ENCODE measurements at regions not wholly inside any gene's neighbourhood (a gene's known extent, or its start where the extent isn't known, plus 50 kb on each side); places are given as distances from the start of the nearest gene placed in this dataset.

- H4K91ac ChIP-seq (replicated peaks; ENCODE audit: insufficient read length, low read length), result no peak overlapping the region
- no peak overlapping the region for H3K56ac ChIP-seq (replicated peaks; ENCODE audit: insufficient read length, low read depth, low read length)
- TF ChIP-seq TEAD4 (IDR thresholded peaks at IDR 0.05; ENCODE audit: low read depth, low read length), result no peak
- no peak for TF ChIP-seq NANOG (IDR thresholded peaks at IDR 0.05; ENCODE audit: insufficient read depth, low read depth, low read length, poor library complexity, severe bottlenecking)
- no peak for TF ChIP-seq HDAC6 (IDR thresholded peaks at IDR 0.05; ENCODE audit: low read depth, low read length)
- no peak for TF ChIP-seq EGR1 (IDR thresholded peaks at IDR 0.05; ENCODE audit: borderline replicate concordance, low read depth, low read length)
- no peak for TF ChIP-seq SP1 (IDR thresholded peaks at IDR 0.05; ENCODE audit: low read depth, low read length)
- TF ChIP-seq SP4 (IDR thresholded peaks at IDR 0.05; ENCODE audit: low read length), result no peak
- TF ChIP-seq ATF2 (IDR thresholded peaks at IDR 0.05; ENCODE audit: low read length), result no peak
- TF ChIP-seq ZNF274 (IDR thresholded peaks at IDR 0.05; ENCODE audit: borderline replicate concordance, extremely low read depth, low read length), result no peak
- no peak for TF ChIP-seq CTCF (IDR thresholded peaks at IDR 0.05; ENCODE audit: control extremely low read depth in 1 of 3, insufficient read depth in 1 of 3, low read depth in 1 of 3, low read length in 3 of 3)
- TF ChIP-seq GTF2F1 (IDR thresholded peaks at IDR 0.05; ENCODE audit: borderline replicate concordance, low read depth, low read length), result no peak
These were observed 776.0 kb downstream of the TBC1D32 start for GRCh38 chr6:120558294-120558693.

More at GRCh38 chr6:120558294-120558693, 776.0 kb downstream of the TBC1D32 start:
- Histone ChIP-seq H4K8ac (ENCODE audit: extremely low read depth, insufficient read depth, low read length) (no peak overlapping the region), H2BK15ac (ENCODE audit: low read length) (no peak overlapping the region), H4K20me1 (replicated peaks in 1 of 2; ENCODE audit: control insufficient read depth in 1 of 2, insufficient read depth in 2 of 2, low read length in 2 of 2) (no peaks in the 10 kb centered on the region), H2AFZ (ENCODE audit: low read length) (no peak overlapping the region), H2BK20ac (ENCODE audit: low read length) (no peak overlapping the region), H3K9ac (replicated peaks in 1 of 4; ENCODE audit: extremely low read depth in 1 of 4, low read depth in 3 of 4, low read length in 3 of 4) (no peak overlapping the region), H4K5ac (ENCODE audit: insufficient read length, low read depth, low read length) (no peak overlapping the region), H3K27ac (ENCODE audit: low read depth, low read length) (no peak overlapping the region), H3K9me3 (ENCODE audit: insufficient read depth in 2 of 2, low read depth in 1 of 2, low read length in 1 of 2) (no peaks in the 10 kb centered on the region), H3K4me1 (replicated peaks in 1 of 4; ENCODE audit: control insufficient read depth in 3 of 4, insufficient read depth in 4 of 4, low read length in 3 of 4) (no peaks in the 10 kb centered on the region), H2BK12ac (ENCODE audit: low read depth, low read length) (no peak overlapping the region), H3K36me3 (ENCODE audit: control insufficient read depth in 2 of 4, insufficient read depth in 4 of 4, low read length in 3 of 4) (no peaks in the 10 kb centered on the region), H3K79me2 (ENCODE audit: control insufficient read depth in 1 of 2, insufficient read depth in 2 of 2, low read length in 2 of 2) (no peaks in the 10 kb centered on the region), H2BK120ac (replicated peaks; ENCODE audit: low read depth, low read length) (no peak overlapping the region), H3K79me1 (ENCODE audit: low read depth, low read length) (no peaks in the 10 kb centered on the region), H3K4me2 (ENCODE audit: insufficient read depth in 1 of 2, low read depth in 2 of 2, low read length in 2 of 2) (no peak overlapping the region), H3K18ac (ENCODE audit: extremely low read depth, low read length) (no peak overlapping the region), H2BK5ac (ENCODE audit: low read depth, low read length) (no peak overlapping the region), H3K23me2 (ENCODE audit: low read depth, low read length) (no peaks in the 10 kb centered on the region), H3K14ac (ENCODE audit: insufficient read length) (no peak overlapping the region), H3K23ac (ENCODE audit: insufficient read length) (no peak overlapping the region), H3K4me3 (ENCODE audit: extremely low read depth in 1 of 4, insufficient read depth in 2 of 4, low read depth in 3 of 4, low read length in 4 of 4) (no peak overlapping the region), H3K4ac (replicated peaks; ENCODE audit: insufficient read length, low read depth, low read length) (no peak overlapping the region), H3K27me3 (replicated peaks in 1 of 4; ENCODE audit: control insufficient read depth in 3 of 4, extremely low read depth in 1 of 4, insufficient read depth in 3 of 4, low read length in 3 of 4) (no peaks in the 10 kb centered on the region), H2AK5ac (ENCODE audit: low read depth, low read length) (no peak overlapping the region)
- no peak for DNase-seq (ENCODE audit: low read depth in 1 of 2, low spot score in 2 of 2)
- ChIA-PET POLR2A (ENCODE audit: partially characterized antibody) (no interaction called here), CTCF (ENCODE audit: partially characterized antibody) (interaction anchor here (0.7 kb wide), 1 partner anchor 89 kb away, joined by 3 read pairs; no protein-coding TSS in a partner anchor)
- WGBS, 2 experiments (ENCODE audit: extremely low coverage in 1 of 2, insufficient coverage in 1 of 2, insufficient read length in 1 of 2, insufficient replicate concordance in 2 of 2, low coverage in 1 of 2, low lambda C conversion rate in 2 of 2, missing lambda C conversion rate in 1 of 2), result 96% methylated on average over 2 of the region's 2 CpGs; no CpG with 5 or more reads in 1 of the 2 experiments
- no peak for FAIRE-seq
